Body of pancreas (tissue), 4 donors: ENCODE measurements at regions not wholly inside any gene's neighbourhood (a gene's known extent, or its start where the extent isn't known, plus 50 kb on each side); places are given as distances from the start of the nearest gene placed in this dataset.

ENCODE experiments used
- POLR2A ChIP-seq, 3 donors: fragments of 450-650 bp; IDR thresholded peaks; one replicate each; pipeline ENCODE4 v1.6.1; 2016; ENCODE audit warnings: antibody characterized with exemption in 3 of 3, mild to moderate bottlenecking in 2 of 3
- TF ChIP-seq, protein P1 (sequence below), 7 experiments: fragments of 450-650 bp in 4 of 7; fragments of 200-600 bp in 3 of 7; sonication (generic) in 3 of 7; IDR thresholded peaks; one replicate each; pipeline ENCODE4 v1.5.1; 2016 to 2019; ENCODE audit warnings: antibody characterized with exemption in 7 of 7

DNA sequence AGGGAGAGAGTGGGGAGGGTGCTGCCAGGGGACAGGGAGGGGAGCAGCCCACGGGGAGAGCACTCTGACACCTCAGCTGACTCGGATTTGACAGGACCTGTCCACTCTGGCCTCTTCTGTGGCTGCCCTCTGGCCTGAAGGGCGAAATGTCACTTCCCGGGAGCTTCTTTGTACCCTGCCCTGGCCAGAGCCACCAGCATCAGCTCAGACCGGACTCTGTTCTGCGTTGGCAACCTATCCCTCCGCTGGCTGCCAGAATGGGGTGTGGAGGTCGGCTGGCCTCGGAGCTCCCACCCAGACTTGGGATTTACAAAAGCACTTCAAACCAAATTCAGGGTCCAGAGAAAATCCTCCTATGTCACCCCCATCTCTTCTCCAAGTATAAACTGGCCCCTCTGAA lies 336.7 kb upstream of the FRG2C start:
- TF ChIP-seq, protein P1, sequence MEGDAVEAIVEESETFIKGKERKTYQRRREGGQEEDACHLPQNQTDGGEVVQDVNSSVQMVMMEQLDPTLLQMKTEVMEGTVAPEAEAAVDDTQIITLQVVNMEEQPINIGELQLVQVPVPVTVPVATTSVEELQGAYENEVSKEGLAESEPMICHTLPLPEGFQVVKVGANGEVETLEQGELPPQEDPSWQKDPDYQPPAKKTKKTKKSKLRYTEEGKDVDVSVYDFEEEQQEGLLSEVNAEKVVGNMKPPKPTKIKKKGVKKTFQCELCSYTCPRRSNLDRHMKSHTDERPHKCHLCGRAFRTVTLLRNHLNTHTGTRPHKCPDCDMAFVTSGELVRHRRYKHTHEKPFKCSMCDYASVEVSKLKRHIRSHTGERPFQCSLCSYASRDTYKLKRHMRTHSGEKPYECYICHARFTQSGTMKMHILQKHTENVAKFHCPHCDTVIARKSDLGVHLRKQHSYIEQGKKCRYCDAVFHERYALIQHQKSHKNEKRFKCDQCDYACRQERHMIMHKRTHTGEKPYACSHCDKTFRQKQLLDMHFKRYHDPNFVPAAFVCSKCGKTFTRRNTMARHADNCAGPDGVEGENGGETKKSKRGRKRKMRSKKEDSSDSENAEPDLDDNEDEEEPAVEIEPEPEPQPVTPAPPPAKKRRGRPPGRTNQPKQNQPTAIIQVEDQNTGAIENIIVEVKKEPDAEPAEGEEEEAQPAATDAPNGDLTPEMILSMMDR (IDR thresholded peaks at IDR 0.05): no peak
- TF ChIP-seq POLR2A (IDR thresholded peaks at IDR 0.05): no peak
